GM12873 (cell line): ENCODE measurements at regions not wholly inside any gene's neighbourhood (a gene's known extent, or its start where the extent isn't known, plus 50 kb on each side); places are given as distances from the start of the nearest gene placed in this dataset.

Experiments used
- TF ChIP-seq, protein P1 (sequence below): IDR thresholded peaks from 2 replicates; pipeline ENCODE4 v1.5.1; 2012; ENCODE audit warnings: low read depth, mild to moderate bottlenecking, moderate library complexity, low read length, control low read depth; ENCODE audit not compliant: insufficient read depth; ENCODE audit errors: missing control alignments

DNA sequence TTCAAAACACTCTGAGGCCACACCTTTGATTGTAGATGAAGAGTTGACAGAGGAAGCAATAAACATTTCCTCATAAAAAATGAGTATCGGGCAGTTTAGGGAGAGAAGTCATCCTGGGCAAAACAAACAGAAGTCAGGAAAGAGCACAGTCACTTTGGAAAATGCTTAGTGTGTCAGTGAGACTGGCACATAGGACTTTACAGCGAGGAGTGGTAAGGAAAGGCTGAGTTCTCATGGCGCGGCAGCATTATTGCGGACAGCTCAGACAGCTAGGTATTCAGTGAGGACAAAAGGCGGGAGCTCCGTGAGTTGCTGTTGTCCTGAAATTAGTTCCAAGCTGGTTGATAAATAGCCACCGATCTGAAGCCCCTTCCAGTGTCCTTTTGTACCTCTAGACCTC lies 229.9 kb downstream of the SNAPC1 start:
- TF ChIP-seq, protein P1, sequence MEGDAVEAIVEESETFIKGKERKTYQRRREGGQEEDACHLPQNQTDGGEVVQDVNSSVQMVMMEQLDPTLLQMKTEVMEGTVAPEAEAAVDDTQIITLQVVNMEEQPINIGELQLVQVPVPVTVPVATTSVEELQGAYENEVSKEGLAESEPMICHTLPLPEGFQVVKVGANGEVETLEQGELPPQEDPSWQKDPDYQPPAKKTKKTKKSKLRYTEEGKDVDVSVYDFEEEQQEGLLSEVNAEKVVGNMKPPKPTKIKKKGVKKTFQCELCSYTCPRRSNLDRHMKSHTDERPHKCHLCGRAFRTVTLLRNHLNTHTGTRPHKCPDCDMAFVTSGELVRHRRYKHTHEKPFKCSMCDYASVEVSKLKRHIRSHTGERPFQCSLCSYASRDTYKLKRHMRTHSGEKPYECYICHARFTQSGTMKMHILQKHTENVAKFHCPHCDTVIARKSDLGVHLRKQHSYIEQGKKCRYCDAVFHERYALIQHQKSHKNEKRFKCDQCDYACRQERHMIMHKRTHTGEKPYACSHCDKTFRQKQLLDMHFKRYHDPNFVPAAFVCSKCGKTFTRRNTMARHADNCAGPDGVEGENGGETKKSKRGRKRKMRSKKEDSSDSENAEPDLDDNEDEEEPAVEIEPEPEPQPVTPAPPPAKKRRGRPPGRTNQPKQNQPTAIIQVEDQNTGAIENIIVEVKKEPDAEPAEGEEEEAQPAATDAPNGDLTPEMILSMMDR: no peak

DNA sequence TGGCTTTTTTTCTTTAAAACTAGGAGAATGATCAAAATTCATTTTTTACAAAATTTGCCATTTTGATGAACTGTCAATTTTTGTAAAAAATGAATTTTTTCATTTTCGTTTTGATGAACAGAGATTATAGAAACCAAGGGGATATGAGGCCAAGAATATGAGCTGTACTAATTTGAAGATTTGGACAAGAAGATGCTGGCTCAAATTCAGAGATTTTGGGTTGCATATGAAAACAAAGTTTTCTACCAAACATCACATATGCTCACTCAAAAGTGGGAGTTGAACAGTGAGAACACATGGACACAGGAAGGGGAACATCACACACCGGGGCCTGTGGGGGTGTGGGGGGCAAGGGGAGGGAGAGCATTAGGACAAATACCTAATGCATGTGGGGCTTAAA lies 230.7 kb downstream of the SNAPC1 start:
- TF ChIP-seq, protein P1: no peak

DNA sequence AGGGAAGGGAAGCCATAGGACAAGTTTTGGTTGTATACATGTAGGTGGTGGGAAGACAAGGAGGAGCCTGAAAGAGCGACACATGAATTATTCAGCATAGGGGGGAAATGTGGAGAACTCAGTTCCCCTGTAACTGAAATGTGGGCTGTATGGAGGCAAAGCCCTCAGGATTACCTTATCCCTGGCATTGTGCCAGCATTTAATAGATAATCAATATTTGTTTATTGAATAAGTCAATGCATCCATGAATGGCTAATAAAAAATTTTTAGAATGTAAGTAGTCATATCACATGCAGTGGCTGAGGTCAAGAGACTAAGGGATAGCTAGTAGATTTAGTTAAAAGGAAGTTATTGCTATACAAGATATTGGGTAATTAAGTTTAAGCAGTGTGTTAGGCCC lies 232.4 kb downstream of the SNAPC1 start:
- TF ChIP-seq, protein P1: no peak

DNA sequence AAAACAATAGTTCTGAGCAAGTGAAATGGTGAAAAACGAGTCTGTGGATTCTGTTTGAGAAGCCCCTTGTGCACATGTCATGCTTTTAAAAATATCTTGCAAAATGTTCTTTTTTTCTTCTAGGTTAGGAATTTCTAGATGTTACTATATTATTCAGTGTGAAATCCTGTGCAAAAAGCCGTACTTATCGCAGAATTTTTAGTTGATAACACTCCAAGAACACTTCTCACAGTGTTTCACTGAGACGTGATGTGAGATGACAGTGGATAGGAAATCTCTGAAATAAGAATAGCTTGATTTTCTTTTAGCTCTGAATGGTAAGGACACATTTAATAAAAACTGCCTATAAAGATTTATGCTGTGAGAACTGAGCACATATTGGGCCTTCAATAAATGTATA lies 234.5 kb downstream of the SNAPC1 start:
- TF ChIP-seq, protein P1: no peak

DNA sequence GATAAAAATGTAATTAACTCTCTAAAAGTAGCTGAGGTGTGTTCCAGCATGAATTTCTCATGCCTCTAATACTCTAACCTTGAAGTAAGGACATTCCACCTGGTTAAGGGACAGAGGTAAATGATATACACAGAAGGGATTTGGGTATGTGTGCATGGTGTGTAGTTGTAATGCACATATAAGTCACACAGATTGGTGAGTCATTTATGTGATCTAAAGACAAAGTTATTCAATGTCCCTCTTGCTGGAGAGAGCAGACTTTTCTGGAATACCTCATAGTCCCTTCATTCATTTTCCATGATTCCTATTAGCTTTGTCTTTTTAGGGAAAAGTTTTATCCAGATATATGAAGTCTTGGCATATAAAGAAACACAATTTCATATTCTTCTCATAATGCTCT lies 234.9 kb downstream of the SNAPC1 start:
- TF ChIP-seq, protein P1: no peak

DNA sequence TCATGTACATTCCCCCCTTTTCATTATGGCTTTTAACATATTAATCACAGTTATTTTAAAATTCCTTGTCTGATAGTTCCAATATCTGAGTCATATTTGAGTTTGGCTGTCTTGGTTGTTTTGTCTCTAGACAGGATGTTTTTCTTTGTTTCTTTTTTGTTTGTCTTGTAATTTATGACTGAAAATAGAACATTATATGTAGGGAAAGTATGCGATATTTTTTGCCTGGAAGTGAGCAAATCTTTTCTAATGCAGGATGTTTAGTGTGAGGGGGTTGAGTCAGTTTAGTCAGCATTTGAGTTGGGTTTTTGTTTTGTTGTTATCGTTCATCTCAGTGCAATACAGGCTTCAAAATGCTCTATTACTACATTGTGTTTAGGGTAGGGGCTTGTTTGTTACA lies 239.7 kb downstream of the SNAPC1 start:
- TF ChIP-seq, protein P1: no peak

DNA sequence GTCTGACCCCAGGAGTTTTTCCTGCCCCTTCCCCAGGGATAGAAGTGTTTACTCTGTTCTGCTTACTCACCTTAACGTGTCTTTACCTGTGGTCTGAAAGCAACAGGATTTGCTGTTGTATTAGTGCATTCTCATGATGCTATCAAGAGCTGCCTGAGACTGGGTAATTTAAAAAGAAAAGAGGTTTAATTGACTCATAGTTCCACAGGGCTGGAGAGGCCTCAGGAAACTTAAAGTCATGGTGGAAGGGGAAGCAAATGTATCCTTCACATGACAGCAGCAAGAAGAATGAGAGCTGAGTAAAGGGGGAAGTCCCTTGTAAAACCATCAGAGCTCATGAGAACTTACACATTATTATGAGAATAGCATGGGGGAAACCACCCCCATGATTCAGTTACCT lies 240.4 kb downstream of the SNAPC1 start:
- TF ChIP-seq, protein P1: no peak
